ENCODE measurements at regions not wholly inside any gene's neighbourhood (a gene's known extent, or its start where the extent isn't known, plus 50 kb on each side); places are given as distances from the start of the nearest gene placed in this dataset.
"Not testable (repeated sequence)": the region's sequence is repeated elsewhere in the genome, so short reads cannot be mapped to it uniquely, and the experiment has no call there.

- DNase-seq = no peak
Measured at GRCh38 chr14:87030197-87030596, 962.8 kb downstream of the GALC start.

DNA sequence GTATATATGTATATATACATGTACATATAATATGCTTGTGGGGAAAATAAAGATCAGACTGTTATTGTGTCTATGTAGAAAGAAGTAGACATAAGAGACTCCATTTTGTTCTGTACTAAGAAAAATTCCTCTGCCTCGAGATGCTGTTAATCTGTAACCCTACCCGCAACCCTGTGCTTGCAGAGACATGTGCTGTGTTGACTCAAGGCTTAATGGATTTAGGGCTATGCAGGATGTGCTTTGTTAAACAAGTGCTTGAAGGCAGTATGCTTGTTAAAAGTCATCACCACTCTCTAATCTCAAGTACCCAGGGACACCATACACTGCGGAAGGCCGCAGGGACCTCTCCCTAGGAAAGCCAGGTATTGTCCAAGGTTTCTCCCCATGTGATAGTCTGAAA is 972.9 kb downstream of the GALC start:
- not testable (repeated sequence) for DNase-seq

GRCh38 chr14:87018294-87018693 is 974.7 kb downstream of the GALC start:
- DNase-seq = no peak

DNA sequence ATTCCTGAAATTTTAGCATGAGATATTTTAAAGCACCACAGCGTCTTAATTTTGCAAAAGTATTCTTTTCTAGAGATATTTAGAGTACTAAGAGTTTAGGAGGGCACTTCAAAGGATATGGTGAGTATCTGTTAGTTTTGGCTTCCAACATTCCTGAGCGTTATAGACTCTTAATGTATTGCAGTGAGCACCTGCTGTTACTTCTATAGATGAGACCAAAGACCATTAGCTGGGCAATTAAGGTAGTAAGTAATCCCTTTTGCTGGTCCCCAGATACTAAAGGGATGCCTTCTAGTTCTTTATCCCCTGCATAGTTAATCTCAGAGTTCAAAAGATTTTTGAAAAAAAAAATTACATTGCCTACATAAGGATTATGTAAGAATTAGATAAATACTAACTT is 975.6 kb downstream of the GALC start:
- no peak for DNase-seq

- no peak for DNase-seq
Measured at GRCh38 chr14:87014856-87015255, 978.1 kb downstream of the GALC start.

- DNase-seq = no peak
Measured at GRCh38 chr14:87013583-87013982, 979.4 kb downstream of the GALC start.

DNA sequence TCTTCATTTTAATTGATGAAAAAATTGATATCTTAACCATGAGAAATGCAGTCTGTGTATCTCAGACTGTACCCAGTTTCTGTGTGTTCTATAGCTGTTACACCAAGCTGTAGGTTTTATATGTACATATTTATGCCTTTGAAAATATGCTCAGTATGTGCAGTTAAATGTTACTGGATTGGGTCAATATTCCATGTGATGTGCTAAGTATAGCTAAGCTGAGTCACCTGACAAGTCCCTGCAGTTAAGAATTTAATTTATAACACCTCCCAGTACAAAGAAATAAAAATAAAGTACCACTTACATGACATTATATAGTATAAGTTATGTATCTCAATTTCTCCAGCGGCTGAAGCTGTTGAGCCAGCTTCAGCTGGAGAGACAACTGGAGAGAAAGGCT is 984.0 kb downstream of the GALC start:
- DNase-seq = no peak

- DNase-seq = no peak
Measured at GRCh38 chr14:87005280-87005679, 987.7 kb downstream of the GALC start.

GRCh38 chr14:87002776-87003175 is 990.2 kb downstream of the GALC start:
- no peak for DNase-seq

GRCh38 chr14:87001333-87001732 is 991.6 kb downstream of the GALC start:
- DNase-seq = no peak

- no peak for DNase-seq
Measured at GRCh38 chr14:87000081-87000480, 992.9 kb downstream of the GALC start.

DNA sequence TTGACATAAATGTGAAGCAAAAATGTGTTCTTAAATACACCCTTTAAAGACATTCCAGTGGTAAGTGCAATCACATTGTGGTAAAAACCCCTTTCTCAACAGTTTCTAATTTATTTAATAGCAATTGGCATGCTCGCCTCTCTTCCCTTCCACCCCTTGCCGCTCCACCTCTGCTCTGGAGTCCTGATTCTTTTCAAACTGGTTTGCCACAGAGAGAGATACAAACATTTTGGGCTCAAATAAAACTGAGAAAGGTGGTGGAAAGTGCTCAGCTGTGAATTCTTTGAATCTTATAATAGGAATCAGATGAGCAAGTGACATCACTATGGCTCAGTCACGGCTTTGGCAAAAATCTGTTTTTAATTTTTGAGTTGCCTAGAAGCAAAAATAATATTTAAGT is 993.9 kb downstream of the GALC start:
- no peak for DNase-seq

DNA sequence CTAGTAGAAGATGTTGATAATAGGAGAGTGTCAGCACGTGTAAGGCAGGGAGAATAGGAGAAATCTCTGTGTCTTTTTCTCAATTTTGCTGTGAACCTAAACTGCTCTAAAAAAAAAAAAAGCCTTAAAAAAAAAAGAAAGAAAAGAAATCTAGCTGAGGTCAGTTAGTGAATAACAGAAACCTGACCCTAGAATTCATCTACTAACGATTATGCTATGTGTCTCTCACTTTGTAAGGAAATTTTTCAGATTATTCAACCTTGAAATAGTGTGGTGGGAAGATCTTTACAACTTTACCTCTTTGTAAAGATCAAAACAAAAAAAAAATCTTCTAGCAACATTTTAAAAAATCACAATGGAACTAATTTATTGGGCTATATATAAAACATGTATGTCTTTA is 995.7 kb downstream of the GALC start:
- DNase-seq = no peak

- no peak for DNase-seq
Measured at GRCh38 chr14:86990396-86990795, 1002.6 kb downstream of the GALC start.

- no peak for DNase-seq
Measured at GRCh38 chr14:86989285-86989684, 1003.7 kb downstream of the GALC start.

DNA sequence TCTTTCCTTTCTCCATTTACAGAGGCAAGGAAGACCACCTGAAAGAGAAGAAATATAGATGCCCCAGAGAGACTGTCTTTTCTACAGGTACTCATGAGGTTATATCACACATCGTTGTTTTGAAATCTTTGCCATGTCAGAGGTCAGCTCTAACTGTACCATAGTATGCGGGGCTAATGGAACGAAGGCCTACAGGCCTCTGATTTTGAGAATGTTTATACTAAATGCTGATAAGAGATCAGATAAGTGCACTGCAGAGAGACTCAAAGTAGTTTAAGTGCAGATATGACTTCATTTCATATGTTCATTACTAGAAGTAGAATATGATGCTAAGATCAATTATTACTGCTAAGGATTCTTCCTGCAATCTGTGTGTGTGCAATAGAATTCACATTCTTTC is 1005.0 kb downstream of the GALC start:
- no peak for DNase-seq

DNA sequence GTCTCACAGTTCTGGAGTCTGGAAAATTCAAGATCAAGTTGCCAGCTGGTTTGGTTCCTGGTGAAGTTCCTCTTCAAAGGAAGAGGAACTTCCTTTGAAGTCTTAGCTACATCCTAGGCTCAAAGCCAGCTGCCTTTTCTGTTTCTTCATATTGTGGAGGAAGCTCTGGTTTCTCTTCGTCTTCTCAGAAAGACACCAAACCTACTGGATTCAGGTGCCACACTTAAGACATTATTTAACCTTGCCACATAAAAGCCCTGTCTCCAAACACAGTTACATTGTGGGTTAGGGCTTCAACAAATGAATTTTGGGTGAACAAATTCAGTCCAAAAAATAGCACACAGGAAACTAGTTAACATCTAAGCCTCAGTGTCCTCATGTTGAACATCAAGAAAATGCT is 1019.8 kb downstream of the GALC start:
- no peak for DNase-seq

DNA sequence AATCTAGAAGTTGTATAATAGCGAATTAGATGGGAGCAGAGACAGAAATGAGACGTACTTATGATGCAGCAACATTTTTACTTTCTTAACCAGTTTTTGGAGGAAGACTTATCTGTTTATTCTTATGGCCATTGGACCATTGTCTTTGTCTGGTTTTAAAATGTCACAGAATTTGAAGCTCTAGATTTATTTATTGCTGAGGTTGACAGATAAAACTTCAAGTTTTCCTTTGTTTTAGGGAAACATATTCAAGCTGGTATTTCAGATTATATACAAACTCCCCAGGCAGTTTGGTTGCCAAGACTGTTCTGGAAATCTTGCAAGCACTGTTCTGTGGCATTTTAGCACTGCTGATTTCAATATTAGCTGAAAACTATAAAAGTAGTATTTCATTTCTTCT is 1021.7 kb downstream of the GALC start:
- no peak for DNase-seq

- DNase-seq = peak; percentile 12
Measured at GRCh38 chr14:86961106-86961716, 1031.8 kb downstream of the GALC start.

DNA sequence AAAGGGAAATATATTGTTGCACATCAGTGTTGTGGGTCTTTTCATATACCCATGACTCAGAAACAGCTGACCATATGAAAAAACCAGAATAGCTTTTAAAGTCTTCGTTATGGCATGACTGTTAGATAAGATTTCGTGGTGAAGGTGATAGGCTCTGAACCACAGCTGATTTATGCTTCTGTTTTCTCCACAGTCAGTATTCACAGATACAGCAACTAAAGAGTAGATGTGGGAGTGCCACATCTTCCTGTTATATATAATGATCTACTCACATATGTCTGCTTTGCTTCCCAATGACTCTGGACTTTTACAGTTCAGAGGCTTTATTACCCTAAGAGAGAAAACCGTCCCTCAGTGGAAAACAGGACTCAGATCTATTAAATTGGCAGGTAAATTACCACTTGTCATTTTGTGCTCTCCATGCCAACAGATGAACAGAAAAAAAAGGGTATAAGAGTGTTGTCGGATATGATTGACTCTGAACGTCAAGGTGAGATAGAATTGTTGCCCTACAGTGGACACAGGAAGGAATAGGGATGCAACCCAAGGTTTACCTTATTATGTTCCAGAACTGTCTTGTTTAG is 1037.1 kb downstream of the GALC start:
- DNase-seq = no peak

DNA sequence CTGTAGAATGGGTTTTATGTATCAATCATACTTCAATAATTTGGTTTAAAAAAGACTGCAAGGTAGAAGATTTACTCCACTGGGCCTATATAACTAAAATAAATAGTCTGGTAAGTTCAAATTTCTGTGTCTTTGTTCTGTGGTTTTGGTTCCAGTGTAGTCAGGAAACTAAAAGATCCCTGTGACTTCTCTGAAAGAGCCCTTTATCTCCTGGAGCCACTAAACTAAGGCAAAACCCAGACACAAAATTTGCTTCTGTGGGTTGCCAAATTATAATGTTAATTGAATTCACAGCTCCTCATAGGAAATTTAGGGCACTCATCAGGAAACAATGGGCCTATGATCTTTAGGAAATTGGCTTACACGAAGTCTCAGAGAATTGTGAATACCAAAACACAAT is 1038.4 kb downstream of the GALC start:
- no peak for DNase-seq

- no peak for DNase-seq
Measured at GRCh38 chr14:86946446-86946845, 1046.5 kb downstream of the GALC start.

DNA sequence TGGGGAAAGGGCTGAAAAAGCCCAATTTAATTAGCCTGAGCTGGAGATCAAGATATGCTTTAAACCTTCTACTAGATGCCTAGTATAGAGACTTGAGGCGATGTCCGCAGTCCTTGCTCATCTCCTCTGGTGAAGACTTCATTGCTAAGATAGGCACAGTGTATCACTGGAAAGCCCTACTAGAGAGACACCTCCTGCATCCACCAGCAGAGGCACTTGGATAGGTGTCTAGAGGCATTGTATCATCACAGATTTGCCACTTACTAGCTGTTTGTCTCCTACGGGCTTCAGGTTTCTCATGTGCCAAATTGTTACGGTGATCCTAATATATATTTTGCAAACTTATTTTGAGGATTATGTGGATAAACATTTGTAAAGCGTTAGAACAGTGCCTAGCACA is 1048.5 kb downstream of the GALC start:
- DNase-seq = no peak

- DNase-seq = no peak
Measured at GRCh38 chr14:86943391-86944365, 1049.3 kb downstream of the GALC start.

All from hematopoietic multipotent progenitor cell treated with erythropoietin and hydrocortisone succinate and interleukin-3 and kit ligand, for 8 days (in vitro differentiated cells).